ENCODE measurements at regions not wholly inside any gene's neighbourhood (a gene's known extent, or its start where the extent isn't known, plus 50 kb on each side); places are given as distances from the start of the nearest gene placed in this dataset.
"Not testable (repeated sequence)": the region's sequence is repeated elsewhere in the genome, so short reads cannot be mapped to it uniquely, and the experiment has no call there.

DNA sequence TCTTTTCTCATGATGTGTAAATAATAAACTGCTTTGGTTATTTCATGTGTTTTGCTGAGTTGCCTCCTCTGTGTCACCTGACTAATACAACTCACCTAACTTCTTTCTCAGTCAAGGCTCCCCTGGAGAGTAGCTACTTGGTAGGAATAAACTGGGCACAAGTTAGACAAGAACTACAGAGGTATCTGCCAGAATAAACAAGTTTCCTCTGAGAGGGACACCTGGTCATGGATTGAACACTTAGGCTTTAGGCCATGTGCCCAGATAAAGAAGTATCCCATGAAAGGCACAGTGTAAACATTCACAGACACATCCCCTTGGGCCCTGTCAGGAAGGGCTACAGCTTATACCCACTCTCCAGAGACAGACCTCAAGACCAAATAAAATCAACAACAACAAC, 532.5 kb downstream of the KIF4B start:
- no peak for DNase-seq (ENCODE audit: low spot score)
- intact Hi-C loops (cut with DNase I): no loop called here

DNA sequence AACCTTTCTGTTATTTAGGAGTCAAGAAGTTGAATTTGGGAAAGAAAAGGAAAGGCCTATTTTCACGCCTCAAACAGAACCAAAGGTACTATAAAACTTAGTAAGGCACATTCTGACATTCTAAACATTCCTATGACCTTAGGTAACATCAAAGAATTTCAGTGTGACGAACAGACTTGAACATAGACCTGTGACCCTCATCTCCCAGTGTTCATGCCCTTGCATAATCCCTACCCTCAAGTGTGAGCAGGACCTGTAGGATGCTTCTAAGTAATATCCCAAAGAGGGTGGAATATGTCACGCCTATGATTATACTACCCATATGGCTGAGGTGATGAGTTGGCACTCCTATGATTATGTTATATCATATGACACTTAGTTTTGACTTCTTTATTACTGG, 540.9 kb downstream of the KIF4B start:
- intact Hi-C loops (cut with DNase I): no loop called here
- DNase-seq (ENCODE audit: low spot score): no peak

- intact Hi-C loops (cut with DNase I): no loop called here
- no peak for DNase-seq (ENCODE audit: low spot score)
Measured at GRCh38 chr5:155556222-155556621, 542.7 kb downstream of the KIF4B start.

DNA sequence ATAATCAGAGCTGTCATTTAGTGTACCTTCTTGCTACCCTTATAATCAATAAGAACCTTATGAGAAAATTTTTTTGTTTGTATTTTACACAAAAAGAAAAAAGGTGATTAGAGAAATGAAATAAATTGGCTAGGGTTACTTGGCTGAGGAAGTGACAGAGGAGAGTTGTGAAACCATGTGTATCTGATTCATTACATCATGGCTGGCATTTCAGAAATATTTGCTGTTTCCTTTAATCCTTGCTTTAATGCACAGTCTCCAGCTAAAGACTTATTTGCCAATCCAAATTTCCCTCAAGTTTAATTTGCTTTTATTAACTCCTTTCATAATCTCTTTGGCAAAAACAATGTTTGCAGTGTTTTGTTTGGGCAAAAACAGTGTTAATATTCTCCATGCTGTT, 543.1 kb downstream of the KIF4B start:
- no peak for DNase-seq (ENCODE audit: low spot score)
- intact Hi-C loops (cut with DNase I): no loop called here

DNA sequence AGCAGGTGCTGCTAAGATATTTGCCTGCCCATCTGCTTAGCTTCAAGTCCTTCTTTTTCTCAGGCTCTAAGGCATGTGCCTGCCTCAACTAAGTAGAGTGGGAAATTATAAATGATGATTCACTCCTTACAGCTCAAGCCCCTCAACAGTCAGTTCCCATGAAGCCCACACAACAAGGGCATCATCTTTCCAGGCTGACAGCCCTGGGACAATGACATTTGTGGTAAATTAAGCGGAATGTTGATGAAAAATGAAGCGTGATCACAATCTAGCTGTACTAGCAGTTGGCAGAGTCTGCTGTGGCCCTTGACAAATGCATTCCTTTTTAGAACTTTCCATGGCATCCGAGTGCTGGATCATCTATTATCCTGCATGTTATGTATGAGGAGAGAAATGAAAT, 548.6 kb downstream of the KIF4B start:
- intact Hi-C loops (cut with DNase I): no loop called here
- no peak for DNase-seq (ENCODE audit: low spot score)

GRCh38 chr5:155564541-155564940, 551.0 kb downstream of the KIF4B start:
- DNase-seq (ENCODE audit: low spot score): no peak
- intact Hi-C loops (cut with DNase I): no loop called here

DNA sequence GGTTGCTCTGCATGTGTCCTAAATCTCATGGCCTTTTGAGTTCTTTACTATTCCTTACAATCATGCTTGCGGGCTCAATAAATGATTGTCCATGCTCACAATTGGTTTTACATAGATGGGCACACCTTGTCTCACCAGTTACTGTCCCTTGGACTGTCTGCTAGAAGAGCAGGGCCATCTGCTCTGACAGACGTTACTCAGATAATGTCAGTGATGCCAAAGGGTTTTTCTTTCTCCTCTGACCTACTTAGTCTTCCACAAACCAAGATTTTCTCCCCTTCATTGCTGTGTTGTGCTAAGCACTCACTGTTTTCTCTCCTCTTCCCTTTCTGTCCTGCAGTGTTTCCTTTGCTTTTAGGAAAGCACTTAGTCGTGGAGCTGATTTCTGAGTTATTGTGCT, 562.3 kb downstream of the KIF4B start:
- no peak for DNase-seq (ENCODE audit: low spot score)
- intact Hi-C loops (cut with DNase I): no loop called here

DNA sequence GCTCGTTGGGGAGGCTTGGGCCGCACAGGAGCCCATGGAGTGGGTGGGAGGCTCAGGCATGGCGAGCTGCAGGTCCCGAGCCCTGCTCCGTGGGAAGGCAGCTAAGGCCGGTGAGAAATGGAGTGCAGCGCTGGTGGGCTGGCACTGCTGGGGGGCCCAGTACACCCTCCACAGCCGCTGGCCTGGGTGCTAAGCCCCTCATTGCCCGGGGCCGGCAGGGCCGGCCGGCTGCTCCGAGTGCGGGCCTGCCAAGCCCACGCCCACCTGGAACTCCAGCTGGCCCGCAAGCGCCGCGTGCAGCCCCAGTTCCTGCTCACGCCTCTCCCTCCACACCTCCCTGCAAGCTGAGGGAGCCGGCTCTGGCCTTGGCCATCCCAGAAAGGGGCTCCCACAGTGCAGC, 573.3 kb downstream of the KIF4B start:
- intact Hi-C loops (cut with DNase I); DNase-seq (ENCODE audit: low spot score): not testable (repeated sequence)

- intact Hi-C loops (cut with DNase I): no loop called here
- DNase-seq (ENCODE audit: low spot score): no peak
Measured at GRCh38 chr5:155587458-155587857, 573.9 kb downstream of the KIF4B start.

GRCh38 chr5:155591273-155591672, 577.7 kb downstream of the KIF4B start:
- intact Hi-C loops (cut with DNase I): no loop called here
- no peak for DNase-seq (ENCODE audit: low spot score)

GRCh38 chr5:155594270-155594669, 580.7 kb downstream of the KIF4B start:
- no peak for DNase-seq (ENCODE audit: low spot score)
- intact Hi-C loops (cut with DNase I): no loop called here

DNA sequence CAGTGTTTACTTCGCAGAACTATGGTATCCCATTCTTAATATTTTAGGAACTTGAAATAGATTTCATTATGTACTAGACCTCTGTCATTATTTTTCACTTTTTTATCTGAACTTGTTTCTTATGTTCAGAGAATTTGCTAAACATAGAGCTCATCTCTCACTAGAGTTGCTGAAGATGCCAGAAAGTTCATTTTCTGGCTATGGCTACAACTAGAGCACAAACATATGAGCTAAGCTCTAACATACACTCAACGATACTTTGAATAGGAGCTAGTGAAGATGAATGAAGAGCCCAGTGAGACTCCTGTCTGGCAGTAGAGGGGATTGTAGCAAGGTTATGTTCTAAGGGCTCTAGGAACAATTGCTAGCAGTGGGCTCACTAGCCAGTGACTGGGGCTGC, 582.2 kb downstream of the KIF4B start:
- DNase-seq (ENCODE audit: low spot score): no peak
- intact Hi-C loops (cut with DNase I): no loop called here

DNA sequence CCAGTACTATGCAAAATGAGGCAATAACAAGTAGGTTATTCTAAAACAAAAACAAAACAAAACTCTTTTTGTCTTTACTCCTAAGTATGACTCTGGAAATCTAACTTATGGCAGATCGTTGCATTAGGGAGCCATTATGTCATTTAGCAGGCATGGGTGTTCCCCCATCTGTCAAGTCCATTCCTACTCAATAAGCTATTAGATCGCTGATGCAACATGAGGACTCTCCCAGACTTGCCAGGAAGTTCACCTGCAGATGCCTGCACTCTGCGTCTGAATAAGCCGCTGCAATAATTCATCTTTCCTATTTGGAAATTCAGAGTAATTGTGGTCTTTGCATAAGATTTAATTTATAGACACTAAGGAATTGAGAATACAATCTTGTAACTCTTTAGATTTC, 585.0 kb downstream of the KIF4B start:
- DNase-seq (ENCODE audit: low spot score): no peak
- intact Hi-C loops (cut with DNase I): no loop called here

GRCh38 chr5:155605920-155606319, 592.4 kb downstream of the KIF4B start:
- no peak for DNase-seq (ENCODE audit: low spot score)
- intact Hi-C loops (cut with DNase I): no loop called here

GRCh38 chr5:155616779-155617392, 603.3 kb downstream of the KIF4B start:
- intact Hi-C loops (cut with DNase I): loop anchor here (10.0 kb wide), 1 partner anchor 1208 kb away; no protein-coding TSS in a partner anchor
- DNase-seq (ENCODE audit: low spot score): no peak

DNA sequence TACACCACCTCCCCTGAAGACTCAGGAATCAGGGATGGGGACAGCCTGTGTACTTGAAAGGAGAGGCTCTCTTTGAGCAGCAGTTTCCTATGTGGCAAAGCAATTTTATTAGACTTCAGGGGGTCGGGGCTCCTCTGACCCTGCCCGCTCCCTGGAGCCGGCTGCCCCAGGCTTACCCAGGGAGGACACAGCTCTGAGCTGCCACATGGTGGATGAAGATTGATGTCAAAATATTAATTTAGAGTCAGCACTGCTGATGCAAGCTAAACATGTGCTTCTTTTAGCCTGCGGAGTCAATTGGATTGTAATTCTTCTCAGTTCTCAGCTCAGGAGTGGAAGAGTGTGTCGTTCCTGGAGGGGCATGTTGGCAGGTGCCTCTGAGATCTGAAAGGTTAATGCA, 606.1 kb downstream of the KIF4B start:
- no peak for DNase-seq (ENCODE audit: low spot score)
- intact Hi-C loops (cut with DNase I): loop anchor here (10.0 kb wide), 1 partner anchor 1205 kb away; no protein-coding TSS in a partner anchor

- DNase-seq (ENCODE audit: low spot score): no peak
- intact Hi-C loops (cut with DNase I): no loop called here
Measured at GRCh38 chr5:155620821-155621410, 607.4 kb downstream of the KIF4B start.

DNA sequence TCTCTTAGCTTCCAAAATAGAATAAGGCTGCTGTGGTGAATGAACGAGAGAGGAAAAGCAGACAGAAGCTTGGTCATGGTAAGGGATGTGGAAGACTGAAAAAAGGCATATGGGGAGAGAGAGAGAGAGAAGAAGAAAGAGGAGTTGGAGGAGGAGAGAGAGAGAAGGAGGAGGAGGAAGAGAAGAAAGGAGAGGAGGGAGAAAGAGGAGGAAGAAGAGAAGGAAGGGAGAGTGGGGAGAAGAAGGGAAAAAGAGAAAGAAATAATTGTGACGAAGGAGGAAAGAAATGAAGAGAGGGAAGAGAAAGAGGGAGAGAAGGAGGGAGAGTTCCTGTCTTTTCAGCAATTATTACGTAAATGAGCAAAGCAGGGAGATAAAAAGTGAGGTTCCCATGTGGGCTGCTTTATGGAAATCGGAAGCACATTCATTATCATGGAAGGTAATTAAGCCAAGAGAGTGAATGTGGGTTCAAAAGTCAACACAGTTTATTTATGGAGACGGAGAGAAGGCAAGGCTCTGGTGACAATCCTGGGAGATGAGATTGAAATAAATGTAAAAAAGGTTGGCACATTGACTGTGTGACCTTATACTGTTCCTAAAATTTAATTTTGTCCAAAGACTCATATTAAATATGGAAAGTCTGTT, 611.2 kb downstream of the KIF4B start:
- intact Hi-C loops (cut with DNase I): no loop called here
- DNase-seq (ENCODE audit: low spot score): no peak

GRCh38 chr5:155625315-155625714, 611.8 kb downstream of the KIF4B start:
- intact Hi-C loops (cut with DNase I): no loop called here
- DNase-seq (ENCODE audit: low spot score): no peak

- no peak for DNase-seq (ENCODE audit: low spot score)
- intact Hi-C loops (cut with DNase I): no loop called here
Measured at GRCh38 chr5:155625897-155626543, 612.5 kb downstream of the KIF4B start.

- intact Hi-C loops (cut with DNase I): no loop called here
- DNase-seq (ENCODE audit: low spot score): no peak
Measured at GRCh38 chr5:155626592-155626991, 613.0 kb downstream of the KIF4B start.

All from cardiac septum (tissue), 1 donor.